HG03469 (cell line): ENCODE measurements at regions not wholly inside any gene's neighbourhood (a gene's known extent, or its start where the extent isn't known, plus 50 kb on each side); places are given as distances from the start of the nearest gene placed in this dataset.
"Not testable (repeated sequence)": the region's sequence is repeated elsewhere in the genome, so short reads cannot be mapped to it uniquely, and the experiment has no call there.

Source experiments
- ATAC-seq: cut with Tn5 transposase; IDR thresholded peaks from one replicate; pipeline ENCODE4 v1.9.1; 2021; ENCODE audit warnings: mild to moderate bottlenecking, moderate library complexity, moderate number of reproducible peaks; ENCODE audit not compliant: unreplicated experiment

GRCh38 chr18:5721924-5722323 is 173.4 kb downstream of the TMEM200C start:
- no peak for ATAC-seq

DNA sequence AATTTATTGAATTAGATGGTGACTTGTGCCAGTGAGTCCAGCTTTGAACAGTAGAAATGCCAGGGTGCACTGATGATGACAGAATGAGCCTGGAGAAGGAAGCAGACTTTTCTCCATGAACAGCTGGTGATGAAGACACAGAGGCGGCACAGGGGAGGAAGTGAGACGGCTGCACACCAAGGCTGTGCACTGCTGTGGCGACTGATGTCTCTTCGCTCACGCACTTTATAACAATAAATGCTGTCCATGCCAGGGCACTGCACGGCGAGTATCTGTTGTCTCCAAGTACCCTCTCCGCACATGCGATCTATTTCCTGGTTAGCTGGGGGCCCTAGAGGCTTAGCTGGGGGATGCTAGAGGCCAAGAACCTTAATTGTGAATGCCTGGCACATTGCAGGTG is 175.2 kb downstream of the TMEM200C start:
- no peak for ATAC-seq

DNA sequence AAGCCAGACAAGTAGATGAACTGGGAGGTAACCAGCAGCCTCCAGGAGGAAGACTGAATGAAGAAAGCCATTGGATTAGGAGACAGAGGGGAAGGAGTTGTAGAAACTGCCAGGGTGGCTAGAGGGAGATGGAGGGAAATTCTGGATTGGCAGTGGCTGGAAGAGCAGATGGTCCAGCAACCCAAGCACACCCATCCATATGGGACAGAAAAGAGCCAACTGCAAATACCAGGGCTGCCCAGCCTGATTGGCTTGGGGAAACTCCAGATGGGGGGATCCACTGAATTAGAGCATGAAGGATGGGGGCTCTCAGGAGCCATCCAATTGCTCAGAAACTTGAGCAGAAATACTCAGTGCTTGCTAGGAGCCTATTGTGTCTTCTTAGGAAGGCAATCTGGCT is 173.5 kb upstream of the EPB41L3 start:
- no peak for ATAC-seq

DNA sequence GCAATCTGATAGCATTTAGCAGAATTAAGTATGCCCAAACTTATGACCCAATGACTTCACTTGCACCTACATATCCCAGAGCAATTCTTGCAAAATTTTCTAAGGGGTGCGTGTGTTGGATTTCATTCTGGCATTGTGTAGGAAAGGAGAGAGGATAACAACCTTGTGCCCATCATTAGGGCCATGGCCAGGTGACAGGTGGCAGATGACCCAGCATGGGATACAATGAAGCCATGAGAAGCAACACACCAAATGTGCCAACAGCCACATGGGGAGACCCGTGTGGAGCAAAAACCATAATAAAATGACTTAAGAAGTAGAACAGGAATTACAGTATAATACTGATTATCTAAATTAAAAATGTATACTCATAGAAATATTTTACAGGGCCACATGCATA is 166.9 kb upstream of the EPB41L3 start:
- no peak for ATAC-seq

DNA sequence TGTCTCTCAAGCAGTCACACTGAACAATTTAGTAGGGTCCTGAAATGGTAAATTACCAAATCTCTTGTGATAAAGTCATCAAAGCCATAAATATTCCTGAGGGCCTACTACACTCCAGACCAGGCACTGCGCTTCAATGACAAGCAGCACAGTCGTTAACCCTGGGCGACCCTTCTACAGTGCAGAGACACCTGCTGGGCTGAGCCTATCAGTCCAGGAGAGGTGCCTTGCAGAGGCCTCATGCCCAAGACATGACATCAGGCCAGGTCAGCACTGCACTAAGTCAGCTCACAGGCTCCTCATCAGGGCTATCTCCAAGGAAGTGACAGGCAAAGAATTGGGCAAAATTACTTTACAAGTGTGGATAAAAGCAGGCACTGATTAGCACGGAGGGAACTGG is 166.4 kb upstream of the EPB41L3 start:
- no peak for ATAC-seq

- no peak for ATAC-seq
Measured at GRCh38 chr18:5709476-5710095, 165.8 kb upstream of the EPB41L3 start.

DNA sequence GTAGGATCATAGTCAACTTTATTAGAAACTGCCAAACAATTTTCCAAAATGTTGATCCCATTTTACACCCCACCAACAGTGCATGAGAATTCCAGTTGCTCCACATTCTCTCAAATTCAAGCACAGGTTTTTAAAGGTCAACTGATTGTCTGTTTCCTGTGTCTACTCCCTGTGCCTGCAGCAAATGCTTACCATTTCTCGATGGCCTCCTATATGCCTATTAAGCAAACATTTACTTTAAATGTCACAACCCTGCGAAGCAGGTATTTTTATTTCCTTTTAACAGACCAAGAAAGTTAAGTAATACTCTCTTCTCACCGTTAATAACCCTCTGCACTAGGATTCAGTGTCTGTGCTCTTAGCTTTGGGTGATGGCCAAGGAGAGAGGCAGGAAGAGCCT is 163.8 kb upstream of the EPB41L3 start:
- no peak for ATAC-seq

DNA sequence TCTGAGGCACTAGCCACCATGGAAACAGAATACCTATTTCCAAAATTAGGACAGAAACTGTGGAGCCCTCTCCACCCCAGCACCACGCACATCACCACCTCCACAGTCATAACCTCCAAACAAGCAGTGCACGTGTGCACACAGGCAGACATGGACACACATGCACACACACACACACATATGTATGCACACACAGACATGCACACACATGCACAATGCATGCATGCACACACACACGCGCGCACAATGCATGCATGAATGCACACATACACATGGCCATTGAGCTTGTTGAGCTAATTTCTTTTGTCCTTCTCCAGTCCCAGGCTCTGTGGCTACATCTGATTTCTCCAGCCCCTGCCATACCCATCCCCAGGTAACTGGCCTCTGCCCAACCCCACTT is 161.6 kb upstream of the EPB41L3 start:
- ATAC-seq: no peak

- ATAC-seq: no peak
Measured at GRCh38 chr18:5704847-5705246, 161.1 kb upstream of the EPB41L3 start.

- not testable (repeated sequence) for ATAC-seq
Measured at GRCh38 chr18:5702016-5702415, 158.2 kb upstream of the EPB41L3 start.

DNA sequence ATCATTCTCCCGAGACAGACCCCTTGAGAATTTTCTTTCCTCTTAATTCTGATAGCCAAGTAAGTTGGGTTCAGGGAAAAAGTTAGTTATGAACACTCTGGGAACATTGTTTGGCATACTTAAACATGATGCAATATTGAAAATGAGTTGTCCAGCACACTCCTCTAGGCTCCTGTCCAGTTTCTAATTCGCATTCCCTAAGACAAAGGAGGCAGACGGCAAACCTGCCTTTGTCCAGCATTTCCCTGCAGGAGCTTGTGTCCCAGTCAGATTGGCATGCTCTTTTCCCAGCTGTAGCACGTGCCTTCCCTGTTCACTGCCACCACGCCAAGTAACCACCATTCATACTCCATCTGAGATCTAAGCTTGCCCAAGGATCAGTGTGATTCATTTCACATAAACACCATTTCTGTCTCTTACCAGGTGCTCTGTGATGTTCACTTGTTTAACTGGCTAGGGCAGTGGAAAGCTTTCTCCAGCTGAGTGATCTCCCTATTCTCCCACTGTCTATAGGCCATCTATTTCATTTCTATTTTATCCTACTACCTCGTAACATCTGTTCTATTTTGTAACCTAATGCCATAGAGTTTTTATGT is 150.0 kb upstream of the EPB41L3 start:
- no peak for ATAC-seq

- no peak for ATAC-seq
Measured at GRCh38 chr18:5678779-5679406, 135.1 kb upstream of the EPB41L3 start.

- ATAC-seq: no peak
Measured at GRCh38 chr18:5678278-5678677, 134.5 kb upstream of the EPB41L3 start.

GRCh38 chr18:5673616-5674015 is 129.8 kb upstream of the EPB41L3 start:
- no peak for ATAC-seq

DNA sequence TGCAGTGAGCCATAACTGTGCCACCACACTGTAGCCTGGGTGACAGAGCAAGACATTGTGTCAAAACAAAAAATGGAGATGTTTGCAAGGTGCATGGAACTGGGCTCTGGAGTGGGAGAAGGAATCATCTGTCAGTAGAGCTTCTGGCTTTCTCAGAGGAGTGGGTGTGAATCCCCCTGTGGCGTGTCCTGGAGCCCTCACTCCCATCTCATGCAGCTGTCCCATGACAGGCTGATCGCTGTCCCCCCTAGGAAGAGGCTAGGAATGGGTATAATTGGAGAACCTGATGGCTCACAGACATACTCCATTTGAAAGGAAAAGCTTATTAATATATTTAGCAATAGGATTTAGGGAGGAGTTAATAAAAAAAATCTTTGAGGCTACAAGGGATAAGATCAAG is 125.8 kb upstream of the EPB41L3 start:
- ATAC-seq: no peak

DNA sequence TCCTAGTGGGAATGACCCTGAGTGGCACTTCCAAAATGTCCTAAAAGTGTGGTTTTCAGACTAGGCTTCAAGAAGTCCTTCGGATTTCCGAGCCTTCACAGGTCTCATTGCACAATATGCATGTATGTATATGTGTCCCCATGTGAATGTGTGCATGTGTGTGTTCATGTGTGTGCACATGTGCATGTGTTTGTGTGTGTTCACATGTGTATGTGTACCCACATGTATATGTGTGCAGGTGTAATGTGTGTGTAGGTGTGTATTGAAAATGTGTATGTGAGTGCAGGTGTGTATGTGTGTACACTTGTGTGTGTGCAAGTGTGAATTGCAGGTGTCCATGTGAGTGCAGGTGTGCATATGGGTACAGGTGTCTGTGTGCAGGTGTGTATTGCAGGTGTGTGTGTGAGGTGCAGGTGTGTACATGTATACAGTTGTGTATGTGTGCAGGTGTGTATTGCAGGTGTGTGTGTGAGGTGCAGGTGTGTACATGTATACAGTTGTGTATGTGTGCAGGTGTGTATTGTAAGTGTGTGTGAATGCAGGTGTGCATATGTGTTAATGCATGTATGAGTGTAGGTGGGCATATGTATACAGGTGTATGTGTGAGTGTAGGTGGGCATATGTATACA is 124.4 kb upstream of the EPB41L3 start:
- no peak for ATAC-seq

- no peak for ATAC-seq
Measured at GRCh38 chr18:5667356-5667755, 123.6 kb upstream of the EPB41L3 start.

GRCh38 chr18:5662586-5663090 is 118.8 kb upstream of the EPB41L3 start:
- no peak for ATAC-seq

- ATAC-seq: no peak
Measured at GRCh38 chr18:5661179-5661578, 117.4 kb upstream of the EPB41L3 start.

GRCh38 chr18:5653802-5654201 is 110.0 kb upstream of the EPB41L3 start:
- ATAC-seq: no peak

- ATAC-seq: no peak
Measured at GRCh38 chr18:5651736-5652135, 107.9 kb upstream of the EPB41L3 start.

DNA sequence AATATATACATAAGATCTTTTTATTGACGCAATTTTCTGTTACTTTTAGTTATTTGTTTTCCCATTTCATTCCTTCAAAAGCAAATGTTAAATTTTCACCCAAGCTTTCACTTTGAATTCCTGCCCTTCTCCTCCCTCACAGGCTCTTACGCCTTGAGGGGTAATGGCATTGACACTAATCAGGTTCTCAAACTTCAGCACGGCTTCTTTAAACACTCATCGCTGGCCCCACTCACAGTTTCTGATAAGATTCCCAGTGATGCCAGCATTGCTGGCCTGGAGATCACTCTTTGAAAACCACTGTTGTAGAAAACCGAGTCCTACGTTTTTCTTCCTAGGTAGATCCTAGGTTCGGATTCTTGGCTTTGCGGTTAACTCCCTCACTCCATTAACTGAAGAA is 105.6 kb upstream of the EPB41L3 start:
- ATAC-seq: no peak
